Common myeloid progenitor, CD34-positive (primary cell): ENCODE measurements at regions not wholly inside any gene's neighbourhood (a gene's known extent, or its start where the extent isn't known, plus 50 kb on each side); places are given as distances from the start of the nearest gene placed in this dataset.

Experiments used
- CTCF ChIA-PET: fragments of 350-600 bp; sonication (Branson Sonifier 250); formaldehyde crosslinking; loops from one replicate; lab custom pipeline; 2021; ENCODE audit warnings: antibody characterized with exemption; lab: Charles Lee
- POLR2A ChIA-PET: fragments of 350-600 bp; sonication (Branson Sonifier 250); formaldehyde crosslinking; loops from one replicate; lab custom pipeline; 2021; ENCODE audit warnings: antibody characterized with exemption; lab: Charles Lee
- DNase-seq, 3 donors: peaks; one replicate each; pipeline versions ENCODE4 v3.0.0 to v3.0.0-alpha.2; 2013
- H3K27ac ChIP-seq, 2 experiments: 1 replicate in 1 of 2; 2 replicates in 1 of 2; pipeline ENCODE4 v1.7.0; 2013; ENCODE audit warnings: inconsistent platforms in 2 of 2, low read length in 2 of 2, mild to moderate bottlenecking in 2 of 2, low read depth in 1 of 2, moderate library complexity in 1 of 2; ENCODE audit not compliant: severe bottlenecking in 2 of 2, insufficient read depth in 1 of 2, poor library complexity in 1 of 2
- H3K27me3 ChIP-seq, 5 experiments: replicated peaks in 2 of 5; 1 replicate in 3 of 5; 2 replicates in 2 of 5; pipeline versions ENCODE4 v1.6.1 to v1.7.0; 2013; ENCODE audit warnings: low read length in 4 of 5, mild to moderate bottlenecking in 2 of 5, moderate library complexity in 2 of 5, inconsistent platforms in 1 of 5; ENCODE audit not compliant: insufficient read depth in 5 of 5, control insufficient read depth in 4 of 5
- H3K36me3 ChIP-seq, 4 experiments: 1 replicate in 2 of 4; 2 replicates in 2 of 4; pipeline versions ENCODE4 v1.6.1 to v1.7.0; 2013; ENCODE audit warnings: low read length in 3 of 4, control low read depth in 1 of 4, mild to moderate bottlenecking in 1 of 4; ENCODE audit not compliant: control insufficient read depth in 4 of 4, insufficient read depth in 4 of 4
- H3K4me1 ChIP-seq, 4 experiments: 1 replicate in 3 of 4; 2 replicates in 1 of 4; pipeline versions ENCODE4 v1.6.1 to v1.7.1; 2013; ENCODE audit warnings: low read length in 3 of 4, mild to moderate bottlenecking in 3 of 4, control low read depth in 1 of 4, inconsistent platforms in 1 of 4, moderate library complexity in 1 of 4; ENCODE audit not compliant: control insufficient read depth in 4 of 4, insufficient read depth in 4 of 4; ENCODE audit errors: control extremely low read depth in 1 of 4
- H3K4me3 ChIP-seq, 7 experiments: 1 replicate in 4 of 7; 2 replicates in 3 of 7; pipeline versions ENCODE4 v1.5.1 to v1.7.0; 2013; ENCODE audit warnings: mild to moderate bottlenecking in 7 of 7, low read length in 6 of 7, moderate library complexity in 6 of 7, inconsistent platforms in 2 of 7, low read depth in 2 of 7, control low read depth in 1 of 7; ENCODE audit not compliant: insufficient read depth in 4 of 7, control insufficient read depth in 1 of 7; ENCODE audit errors: extremely low read depth in 1 of 7
- H3K9me3 ChIP-seq, 5 experiments: 1 replicate in 4 of 5; 2 replicates in 1 of 5; pipeline versions ENCODE4 v1.6.1 to v1.7.1; 2013; ENCODE audit warnings: low read length in 4 of 5, mild to moderate bottlenecking in 2 of 5, inconsistent platforms in 1 of 5, low read depth in 1 of 5, moderate library complexity in 1 of 5; ENCODE audit not compliant: control insufficient read depth in 4 of 5, insufficient read depth in 2 of 5; ENCODE audit errors: control extremely low read depth in 1 of 5
- WGBS: methylation state at CpG from one replicate; pipeline ENCODE4 v1.1.5; 2013; ENCODE audit not compliant: insufficient coverage; 5-methylcytosine and 5-hydroxymethylcytosine counted together

- H3K27me3 ChIP-seq = no peaks in the 10 kb centered on the region
- peaks cover 0 to 8% (median 1%) of the 10 kb centered on the region in 4 experiments for H3K4me1 ChIP-seq
- DNase-seq = no peak
- no peaks in the 10 kb centered on the region for H3K36me3 ChIP-seq
- ChIA-PET CTCF (interaction anchor here (0.6 to 1.7 kb wide), 3 partner anchors 13 to 80 kb away, joined by 3 to 5 read pairs (median 5); no protein-coding TSS in a partner anchor), POLR2A (interaction anchor here (0.6 kb wide), 1 partner anchor 463 kb away, joined by 6 read pairs; no protein-coding TSS in a partner anchor)
- no CpG with 5 or more reads among the region's 1 CpG for WGBS
- H3K4me3 ChIP-seq = no peak overlapping the region
- H3K9me3 ChIP-seq = no peaks in the 10 kb centered on the region
- no peak overlapping the region for H3K27ac ChIP-seq
These were observed 53.5 kb upstream of the ABL1 start for GRCh38 chr9:130781569-130781968.

DNA sequence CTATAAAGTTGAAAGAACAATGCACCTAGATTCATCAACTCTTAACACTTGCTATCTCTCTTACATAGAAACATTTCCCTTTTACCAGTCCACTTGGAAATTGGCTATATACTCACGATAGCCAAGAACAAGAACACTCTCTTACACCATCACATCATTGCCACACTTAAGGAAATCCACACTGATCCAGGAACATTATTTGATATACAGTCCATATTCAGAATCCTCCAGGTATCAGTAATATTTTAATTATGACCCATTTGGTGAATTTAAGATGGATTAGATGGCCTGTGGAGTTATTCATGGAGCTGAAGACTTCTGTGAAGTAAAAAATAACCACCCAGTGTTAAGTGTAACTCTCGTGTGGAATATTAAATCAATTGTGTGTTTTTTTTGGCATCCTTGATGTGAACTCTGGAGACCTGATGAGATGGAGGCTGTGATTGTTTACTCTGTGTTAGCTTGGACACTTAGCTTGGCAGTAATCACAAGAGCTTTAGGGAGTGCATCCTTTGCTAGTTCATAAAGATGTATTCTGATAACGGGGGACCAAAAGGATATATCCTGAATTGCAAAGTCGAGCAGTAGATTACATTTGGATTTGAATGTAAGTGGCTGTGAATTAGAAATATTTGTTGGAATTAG lies 52.0 kb upstream of the ABL1 start:
- H3K27me3 ChIP-seq = no peaks in the 10 kb centered on the region
- peaks cover 0 to 15% (median 1%) of the 10 kb centered on the region in 4 experiments for H3K4me1 ChIP-seq
- no peaks in the 10 kb centered on the region for H3K9me3 ChIP-seq
- no peak overlapping the region for H3K27ac ChIP-seq
- ChIA-PET POLR2A (no interaction called here), CTCF (no interaction called here)
- no peaks in the 10 kb centered on the region for H3K36me3 ChIP-seq
- 100% methylated on average over 2 of the region's 4 CpGs for WGBS
- H3K4me3 ChIP-seq = no peak overlapping the region
- no peak for DNase-seq

DNA sequence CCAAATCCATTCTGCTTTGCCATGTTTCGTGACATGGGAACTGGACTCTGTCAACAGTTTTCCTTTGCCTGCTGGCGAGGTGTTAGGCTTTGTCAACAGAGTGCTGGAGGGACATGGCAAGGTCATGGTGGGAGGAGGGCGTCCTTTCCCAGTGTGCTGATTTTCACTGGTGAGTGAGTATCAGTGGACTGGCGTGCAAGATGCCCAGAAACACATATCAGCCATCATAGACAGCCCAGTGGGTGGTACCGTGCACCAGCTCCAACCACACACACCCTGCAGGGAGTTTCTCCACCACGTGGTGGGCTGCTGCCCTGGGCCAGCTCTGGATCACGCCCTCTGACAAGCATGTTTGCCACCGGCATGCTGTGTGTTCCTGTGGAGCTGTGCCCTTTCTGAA lies 50.0 kb upstream of the ABL1 start:
- Histone ChIP-seq H3K4me1 (peaks cover 0 to 15% (median 1%) of the 10 kb centered on the region in 4 experiments), H3K9me3 (peaks cover 0 to 12% (median 4%) of the 10 kb centered on the region in 5 experiments), H3K27ac (no peak overlapping the region), H3K36me3 (no peaks in the 10 kb centered on the region), H3K4me3 (no peak overlapping the region), H3K27me3 (no peaks in the 10 kb centered on the region)
- ChIA-PET POLR2A (no interaction called here), CTCF (interaction anchor here (0.6 kb wide), 1 partner anchor 1324 kb away, joined by 3 read pairs; no protein-coding TSS in a partner anchor)
- no peak for DNase-seq
- 95% methylated on average over 7 of the region's 8 CpGs for WGBS
